Astrocyte of the cerebellum (primary cell): ENCODE measurements at regions not wholly inside any gene's neighbourhood (a gene's known extent, or its start where the extent isn't known, plus 50 kb on each side); places are given as distances from the start of the nearest gene placed in this dataset.

Source experiments
- DNase-seq: peaks from one replicate; pipeline ENCODE4 v3.0.0-alpha.2; 2011; ENCODE audit warnings: low read depth
- H3K4me3 ChIP-seq: 2 replicates; pipeline ENCODE4 v1.5.1; 2011; ENCODE audit warnings: mild to moderate bottlenecking, low read depth, low read length, moderate library complexity
- CTCF ChIP-seq: IDR thresholded peaks from 2 replicates; pipeline ENCODE4 v1.5.1; 2012; ENCODE audit warnings: low read length, low read depth, moderate library complexity, mild to moderate bottlenecking; ENCODE audit errors: missing control alignments
- in situ Hi-C: cut with HindIII; loops from 2 replicates; pipeline ENCODE4 v1.10.0; 2017; ENCODE audit warnings: low sequenced_read_pairs

GRCh38 chr5:30867711-30868110, 325.8 kb upstream of the CDH6 start:
- no peak for TF ChIP-seq CTCF
- in situ Hi-C loops = no loop called here

GRCh38 chr5:30866142-30866541, 327.3 kb upstream of the CDH6 start:
- TF ChIP-seq CTCF = no peak
- no peak for DNase-seq
- no peak overlapping the region for H3K4me3 ChIP-seq
- in situ Hi-C loops = no loop called here

More at GRCh38 chr5:30867711-30868110, 325.8 kb upstream of the CDH6 start:
- no peak overlapping the region for H3K4me3 ChIP-seq
- DNase-seq = no peak

GRCh38 chr5:30856242-30856641, 337.2 kb upstream of the CDH6 start:
- no peak overlapping the region for H3K4me3 ChIP-seq
- in situ Hi-C loops = no loop called here
- no peak for TF ChIP-seq CTCF
- no peak for DNase-seq

GRCh38 chr5:30853158-30853557, 340.3 kb upstream of the CDH6 start:
- no peak for TF ChIP-seq CTCF
- no peak overlapping the region for H3K4me3 ChIP-seq
- in situ Hi-C loops = no loop called here
- DNase-seq = no peak

- no peak for TF ChIP-seq CTCF
- in situ Hi-C loops = no loop called here
- H3K4me3 ChIP-seq = no peak overlapping the region
- DNase-seq = no peak
These were observed 342.6 kb upstream of the CDH6 start for GRCh38 chr5:30850866-30851265.

GRCh38 chr5:30849931-30850710, 343.4 kb upstream of the CDH6 start:
- peak; percentile 98 for DNase-seq
- in situ Hi-C loops = no loop called here
- no peak overlapping the region for H3K4me3 ChIP-seq
- no peak for TF ChIP-seq CTCF
